Type B pancreatic cell (in vitro differentiated cells): ENCODE measurements at regions not wholly inside any gene's neighbourhood (a gene's known extent, or its start where the extent isn't known, plus 50 kb on each side); places are given as distances from the start of the nearest gene placed in this dataset.

ENCODE experiments used
- DNase-seq: peaks from one replicate; pipeline ENCODE4 v3.0.0; 2021; ENCODE audit warnings: mixed read lengths; ENCODE audit not compliant: unreplicated experiment; ENCODE audit errors: extremely low spot score
- H3K27ac Mint-ChIP-seq: 2 replicates; pipeline ENCODE4 v1.8.0; 2021; ENCODE audit warnings: mild to moderate bottlenecking, mixed read lengths
- H3K27me3 Mint-ChIP-seq: 2 replicates; pipeline ENCODE4 v1.8.0; 2021; ENCODE audit warnings: mixed read lengths
- H3K36me3 Mint-ChIP-seq: 2 replicates; pipeline ENCODE4 v1.8.0; 2021; ENCODE audit warnings: mixed read lengths
- H3K4me1 Mint-ChIP-seq: one replicate; pipeline ENCODE4 v1.8.0; 2021; ENCODE audit warnings: mixed read lengths; ENCODE audit not compliant: unreplicated experiment
- H3K4me3 Mint-ChIP-seq: 2 replicates; pipeline ENCODE4 v1.8.0; 2021; ENCODE audit warnings: mild to moderate bottlenecking, mixed read lengths
- H3K9me3 Mint-ChIP-seq: 2 replicates; pipeline ENCODE4 v1.8.0; 2021; ENCODE audit warnings: mixed read lengths
- CTCF ChIP-seq: fragments of 200-600 bp; sonication (generic); conservative IDR thresholded peaks from 2 replicates; pipeline ENCODE4 v1.5.0; 2021; ENCODE audit warnings: antibody characterized with exemption, mild to moderate bottlenecking

- no peak for DNase-seq
- H3K4me3 Mint-ChIP-seq, result no peak overlapping the region
- H3K4me1 Mint-ChIP-seq, result peaks cover 25% of the 10 kb centered on the region
- H3K27me3 Mint-ChIP-seq, result peaks cover 3% of the 10 kb centered on the region
- no peak for TF ChIP-seq CTCF
- no peaks in the 10 kb centered on the region for H3K36me3 Mint-ChIP-seq
- peaks cover 5% of the 10 kb centered on the region for H3K9me3 Mint-ChIP-seq
- no peak overlapping the region for H3K27ac Mint-ChIP-seq
Measured at GRCh38 chr3:177882124-177882648, 654.0 kb upstream of the KCNMB2 start.

GRCh38 chr3:177883091-177883490 is 653.1 kb upstream of the KCNMB2 start:
- no peak overlapping the region for H3K27ac Mint-ChIP-seq
- H3K27me3 Mint-ChIP-seq, result peaks cover 6% of the 10 kb centered on the region
- no peaks in the 10 kb centered on the region for H3K36me3 Mint-ChIP-seq
- no peak overlapping the region for H3K4me3 Mint-ChIP-seq
- peaks cover 22% of the 10 kb centered on the region for H3K4me1 Mint-ChIP-seq
- no peak for DNase-seq
- H3K9me3 Mint-ChIP-seq, result peaks cover 5% of the 10 kb centered on the region
- no peak for TF ChIP-seq CTCF

- no peaks in the 10 kb centered on the region for H3K36me3 Mint-ChIP-seq
- H3K4me1 Mint-ChIP-seq, result peaks cover 14% of the 10 kb centered on the region
- no peak overlapping the region for H3K4me3 Mint-ChIP-seq
- TF ChIP-seq CTCF, result no peak
- H3K9me3 Mint-ChIP-seq, result peaks cover under 1% of the 10 kb centered on the region
- H3K27me3 Mint-ChIP-seq, result peaks cover 6% of the 10 kb centered on the region
- H3K27ac Mint-ChIP-seq, result no peak overlapping the region
- no peak for DNase-seq
Measured at GRCh38 chr3:177883957-177884356, 652.3 kb upstream of the KCNMB2 start.

GRCh38 chr3:177885063-177885462 is 651.2 kb upstream of the KCNMB2 start:
- TF ChIP-seq CTCF, result no peak
- H3K4me3 Mint-ChIP-seq, result no peak overlapping the region
- H3K36me3 Mint-ChIP-seq, result no peaks in the 10 kb centered on the region
- H3K4me1 Mint-ChIP-seq, result peaks cover 14% of the 10 kb centered on the region
- H3K9me3 Mint-ChIP-seq, result peaks cover 6% of the 10 kb centered on the region
- no peak for DNase-seq
- H3K27me3 Mint-ChIP-seq, result peaks cover 6% of the 10 kb centered on the region
- H3K27ac Mint-ChIP-seq, result no peak overlapping the region

- no peaks in the 10 kb centered on the region for H3K36me3 Mint-ChIP-seq
- no peak overlapping the region for H3K27ac Mint-ChIP-seq
- peaks cover 12% of the 10 kb centered on the region for H3K4me1 Mint-ChIP-seq
- H3K9me3 Mint-ChIP-seq, result peaks cover 10% of the 10 kb centered on the region
- peaks cover 6% of the 10 kb centered on the region for H3K27me3 Mint-ChIP-seq
- DNase-seq, result no peak
- no peak for TF ChIP-seq CTCF
- no peak overlapping the region for H3K4me3 Mint-ChIP-seq
Measured at GRCh38 chr3:177886501-177886900, 649.7 kb upstream of the KCNMB2 start.

GRCh38 chr3:177887475-177887874 is 648.8 kb upstream of the KCNMB2 start:
- no peak overlapping the region for H3K27ac Mint-ChIP-seq
- peaks cover 12% of the 10 kb centered on the region for H3K4me1 Mint-ChIP-seq
- H3K9me3 Mint-ChIP-seq, result peaks cover 10% of the 10 kb centered on the region
- no peak for TF ChIP-seq CTCF
- peaks cover 6% of the 10 kb centered on the region for H3K27me3 Mint-ChIP-seq
- no peaks in the 10 kb centered on the region for H3K36me3 Mint-ChIP-seq
- DNase-seq, result no peak
- no peak overlapping the region for H3K4me3 Mint-ChIP-seq
